Suprapubic skin (tissue), 4 donors: ENCODE measurements at regions not wholly inside any gene's neighbourhood (a gene's known extent, or its start where the extent isn't known, plus 50 kb on each side); places are given as distances from the start of the nearest gene placed in this dataset.

ENCODE experiments used
- DNase-seq, 2 donors: peaks; one replicate each; pipeline ENCODE4 v3.0.0-alpha.2; 2019; ENCODE audit warnings: low spot score in 2 of 2
- H3K27ac ChIP-seq: fragments of 200-600 bp; sonication (generic); one replicate; pipeline ENCODE4 v1.5.1; 2019
- H3K27me3 ChIP-seq: fragments of 200-600 bp; sonication (generic); one replicate; pipeline ENCODE4 v1.5.1; 2019
- H3K36me3 ChIP-seq: fragments of 200-600 bp; sonication (generic); one replicate; pipeline ENCODE4 v1.5.1; 2019
- H3K4me1 ChIP-seq: fragments of 200-600 bp; sonication (generic); one replicate; pipeline ENCODE4 v1.5.1; 2019
- H3K4me3 ChIP-seq: fragments of 200-600 bp; sonication (generic); one replicate; pipeline ENCODE4 v1.5.1; 2019; ENCODE audit warnings: mild to moderate bottlenecking
- H3K9me3 ChIP-seq: fragments of 200-600 bp; sonication (generic); one replicate; pipeline ENCODE4 v1.5.1; 2019
- CTCF ChIP-seq, 2 donors: fragments of 200-600 bp in 1 of 2; fragments of 450-650 bp in 1 of 2; sonication (generic) in 1 of 2; IDR thresholded peaks; one replicate each; pipeline ENCODE4 v1.5.1; 2016 to 2019; ENCODE audit warnings: antibody characterized with exemption in 2 of 2, mild to moderate bottlenecking in 1 of 2, moderate library complexity in 1 of 2
- EP300 ChIP-seq: sonication (generic); formaldehyde crosslinking; IDR thresholded peaks from one replicate; pipeline ENCODE4 v1.6.1; 2017; ENCODE audit warnings: antibody characterized with exemption
- POLR2A ChIP-seq, 2 donors: fragments of 450-650 bp; IDR thresholded peaks; one replicate each; pipeline ENCODE4 v1.6.1; 2017; ENCODE audit warnings: antibody characterized with exemption in 2 of 2, mild to moderate bottlenecking in 2 of 2, moderate library complexity in 2 of 2
- POLR2AphosphoS5 ChIP-seq, 3 donors: sonication (generic); formaldehyde crosslinking; IDR thresholded peaks; one replicate each; pipeline ENCODE4 v1.6.1; 2017; ENCODE audit warnings: antibody characterized with exemption in 3 of 3
- WGBS: methylation state at CpG from one replicate; pipeline ENCODE4 v1.1.5; 2018; 5-methylcytosine and 5-hydroxymethylcytosine counted together

- 81% methylated on average over 2 of the region's 2 CpGs for WGBS
- Histone ChIP-seq H3K4me1 (peaks cover 42% of the 10 kb centered on the region), H3K27me3 (no peaks in the 10 kb centered on the region), H3K27ac (peak overlapping the region; percentile 79), H3K9me3 (no peaks in the 10 kb centered on the region), H3K36me3 (no peaks in the 10 kb centered on the region), H3K4me3 (no peak overlapping the region)
- no peak for TF ChIP-seq POLR2AphosphoS5 (IDR thresholded peaks at IDR 0.05)
- no peak for TF ChIP-seq POLR2A (IDR thresholded peaks at IDR 0.05)
- DNase-seq: no peak
Observed at GRCh38 chr20:11376998-11377397, 540.7 kb upstream of the BTBD3 start.

- WGBS: 81% methylated on average over 2 of the region's 2 CpGs
- Histone ChIP-seq H3K27me3 (no peaks in the 10 kb centered on the region), H3K4me1 (peaks cover 41% of the 10 kb centered on the region), H3K36me3 (no peaks in the 10 kb centered on the region), H3K27ac (no peak overlapping the region), H3K4me3 (no peak overlapping the region), H3K9me3 (no peaks in the 10 kb centered on the region)
- TF ChIP-seq EP300: no peak
- DNase-seq: no peak
Observed at GRCh38 chr20:11377761-11378160, 539.9 kb upstream of the BTBD3 start.

GRCh38 chr20:11378252-11378651, 539.4 kb upstream of the BTBD3 start:
- TF ChIP-seq POLR2A (IDR thresholded peaks at IDR 0.05) (no peak), POLR2AphosphoS5 (IDR thresholded peaks at IDR 0.05) (no peak), CTCF (IDR thresholded peaks at IDR 0.05) (no peak), EP300 (no peak)
- peaks cover 36% of the 10 kb centered on the region for H3K4me1 ChIP-seq
- no peaks in the 10 kb centered on the region for H3K36me3 ChIP-seq
- DNase-seq: no peak
- no peaks in the 10 kb centered on the region for H3K27me3 ChIP-seq
- H3K9me3 ChIP-seq: no peaks in the 10 kb centered on the region
- no peak overlapping the region for H3K27ac ChIP-seq
- no peak overlapping the region for H3K4me3 ChIP-seq
- WGBS: 100% methylated on average over 1 of the region's 1 CpG

- Histone ChIP-seq H3K4me1 (peaks cover 30% of the 10 kb centered on the region), H3K9me3 (no peaks in the 10 kb centered on the region), H3K36me3 (no peaks in the 10 kb centered on the region), H3K4me3 (no peak overlapping the region), H3K27me3 (no peaks in the 10 kb centered on the region), H3K27ac (no peak overlapping the region)
- TF ChIP-seq EP300: no peak
- no peak for TF ChIP-seq POLR2AphosphoS5 (IDR thresholded peaks at IDR 0.05)
- no peak for TF ChIP-seq POLR2A (IDR thresholded peaks at IDR 0.05)
- no peak for TF ChIP-seq CTCF (IDR thresholded peaks at IDR 0.05)
- WGBS: 65% methylated on average over 16 of the region's 16 CpGs
- DNase-seq: no peak
Observed at GRCh38 chr20:11379257-11380011, 538.3 kb upstream of the BTBD3 start.

GRCh38 chr20:11380283-11380682, 537.4 kb upstream of the BTBD3 start:
- no peak overlapping the region for H3K27ac ChIP-seq
- H3K36me3 ChIP-seq: no peaks in the 10 kb centered on the region
- peaks cover 23% of the 10 kb centered on the region for H3K4me1 ChIP-seq
- no peak for TF ChIP-seq POLR2A (IDR thresholded peaks at IDR 0.05)
- no peak for TF ChIP-seq EP300
- TF ChIP-seq POLR2AphosphoS5 (IDR thresholded peaks at IDR 0.05): no peak
- TF ChIP-seq CTCF (IDR thresholded peaks at IDR 0.05): no peak
- H3K4me3 ChIP-seq: no peak overlapping the region
- no peaks in the 10 kb centered on the region for H3K9me3 ChIP-seq
- H3K27me3 ChIP-seq: no peaks in the 10 kb centered on the region
- 75% methylated on average over 1 of the region's 1 CpG for WGBS
- DNase-seq: no peak

GRCh38 chr20:11387189-11387754, 530.4 kb upstream of the BTBD3 start:
- H3K9me3 ChIP-seq: no peaks in the 10 kb centered on the region
- no peak overlapping the region for H3K27ac ChIP-seq
- no peaks in the 10 kb centered on the region for H3K36me3 ChIP-seq
- WGBS: 70% methylated on average over 2 of the region's 2 CpGs
- no peak overlapping the region for H3K4me3 ChIP-seq
- H3K4me1 ChIP-seq: peaks cover 3% of the 10 kb centered on the region
- DNase-seq: no peak
- H3K27me3 ChIP-seq: no peaks in the 10 kb centered on the region
- TF ChIP-seq POLR2A (IDR thresholded peaks at IDR 0.05): no peak
- no peak for TF ChIP-seq CTCF (IDR thresholded peaks at IDR 0.05)
- no peak for TF ChIP-seq EP300
- TF ChIP-seq POLR2AphosphoS5 (IDR thresholded peaks at IDR 0.05): no peak
